B cell (primary cell): ENCODE measurements at regions not wholly inside any gene's neighbourhood (a gene's known extent, or its start where the extent isn't known, plus 50 kb on each side); places are given as distances from the start of the nearest gene placed in this dataset.

Experiments
- EZH2 ChIP-seq: IDR thresholded peaks from 2 replicates; pipeline ENCODE4 v1.6.1; 2012; ENCODE audit warnings: borderline replicate concordance, low read depth, mild to moderate bottlenecking, moderate library complexity, low read length; ENCODE audit not compliant: insufficient read depth, poor library complexity, severe bottlenecking
- TF ChIP-seq, protein P1 (sequence below): fragments of 200-600 bp; IDR thresholded peaks from one replicate; pipeline ENCODE4 v1.8.0; 2022; ENCODE audit warnings: antibody characterized with exemption, mild to moderate bottlenecking

DNA sequence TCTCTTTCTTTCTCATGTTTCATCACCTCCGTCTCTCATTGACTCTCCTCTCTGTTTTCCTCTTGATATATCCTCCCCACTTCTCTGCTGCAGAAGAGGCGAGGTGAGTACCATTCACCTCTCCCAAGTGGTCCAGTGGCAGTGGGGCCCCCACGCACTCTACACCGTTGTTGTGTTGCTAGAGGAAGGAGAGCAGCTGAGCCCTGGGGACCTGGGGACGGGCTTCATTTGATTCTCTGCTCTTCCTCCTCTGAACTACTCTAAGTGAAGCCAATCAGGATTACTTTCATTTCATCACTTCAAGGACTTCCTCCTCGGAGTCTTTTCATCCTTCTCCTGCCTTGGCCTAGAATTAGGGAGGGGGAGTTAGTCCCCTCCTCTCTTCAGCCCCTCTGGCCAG, 64.6 kb downstream of the CCNE1 start:
- TF ChIP-seq, protein P1, sequence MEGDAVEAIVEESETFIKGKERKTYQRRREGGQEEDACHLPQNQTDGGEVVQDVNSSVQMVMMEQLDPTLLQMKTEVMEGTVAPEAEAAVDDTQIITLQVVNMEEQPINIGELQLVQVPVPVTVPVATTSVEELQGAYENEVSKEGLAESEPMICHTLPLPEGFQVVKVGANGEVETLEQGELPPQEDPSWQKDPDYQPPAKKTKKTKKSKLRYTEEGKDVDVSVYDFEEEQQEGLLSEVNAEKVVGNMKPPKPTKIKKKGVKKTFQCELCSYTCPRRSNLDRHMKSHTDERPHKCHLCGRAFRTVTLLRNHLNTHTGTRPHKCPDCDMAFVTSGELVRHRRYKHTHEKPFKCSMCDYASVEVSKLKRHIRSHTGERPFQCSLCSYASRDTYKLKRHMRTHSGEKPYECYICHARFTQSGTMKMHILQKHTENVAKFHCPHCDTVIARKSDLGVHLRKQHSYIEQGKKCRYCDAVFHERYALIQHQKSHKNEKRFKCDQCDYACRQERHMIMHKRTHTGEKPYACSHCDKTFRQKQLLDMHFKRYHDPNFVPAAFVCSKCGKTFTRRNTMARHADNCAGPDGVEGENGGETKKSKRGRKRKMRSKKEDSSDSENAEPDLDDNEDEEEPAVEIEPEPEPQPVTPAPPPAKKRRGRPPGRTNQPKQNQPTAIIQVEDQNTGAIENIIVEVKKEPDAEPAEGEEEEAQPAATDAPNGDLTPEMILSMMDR = no peak
- TF ChIP-seq EZH2 = no peak
